Loucy (cell line): ENCODE measurements at regions not wholly inside any gene's neighbourhood (a gene's known extent, or its start where the extent isn't known, plus 50 kb on each side); places are given as distances from the start of the nearest gene placed in this dataset.

Source experiments
- EZH2phosphoT487 ChIP-seq: fragments of 200-600 bp; IDR thresholded peaks from 2 replicates; pipeline ENCODE4 v1.6.1; 2018; ENCODE audit warnings: antibody characterized with exemption, mild to moderate bottlenecking, moderate library complexity, borderline replicate concordance
- TF ChIP-seq, protein P1 (sequence below): fragments of 200-600 bp; sonication (generic); conservative IDR thresholded peaks from 2 replicates; pipeline ENCODE4 v1.5.1; 2014; ENCODE audit warnings: mild to moderate bottlenecking, antibody characterized with exemption, low read length

DNA sequence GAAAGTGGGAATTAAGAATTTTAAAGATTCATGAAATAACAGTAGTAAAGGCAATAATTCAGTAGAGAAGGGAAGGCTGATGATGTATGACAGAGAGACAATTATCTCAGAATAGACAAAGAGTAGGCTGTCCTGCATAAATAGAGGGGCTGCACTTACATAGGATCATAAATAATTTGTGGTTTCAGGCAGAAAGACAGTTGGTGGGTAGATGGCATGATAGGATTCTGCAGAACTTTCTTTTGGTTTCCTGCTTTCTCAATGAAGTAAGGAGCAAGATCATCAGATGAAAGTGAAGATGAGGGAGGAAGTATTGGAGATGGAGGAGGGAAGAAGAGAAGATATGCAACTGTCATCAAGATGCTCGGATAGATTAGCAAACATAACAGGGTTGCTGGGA lies 604.9 kb upstream of the ZFP42 start:
- TF ChIP-seq, protein P1, sequence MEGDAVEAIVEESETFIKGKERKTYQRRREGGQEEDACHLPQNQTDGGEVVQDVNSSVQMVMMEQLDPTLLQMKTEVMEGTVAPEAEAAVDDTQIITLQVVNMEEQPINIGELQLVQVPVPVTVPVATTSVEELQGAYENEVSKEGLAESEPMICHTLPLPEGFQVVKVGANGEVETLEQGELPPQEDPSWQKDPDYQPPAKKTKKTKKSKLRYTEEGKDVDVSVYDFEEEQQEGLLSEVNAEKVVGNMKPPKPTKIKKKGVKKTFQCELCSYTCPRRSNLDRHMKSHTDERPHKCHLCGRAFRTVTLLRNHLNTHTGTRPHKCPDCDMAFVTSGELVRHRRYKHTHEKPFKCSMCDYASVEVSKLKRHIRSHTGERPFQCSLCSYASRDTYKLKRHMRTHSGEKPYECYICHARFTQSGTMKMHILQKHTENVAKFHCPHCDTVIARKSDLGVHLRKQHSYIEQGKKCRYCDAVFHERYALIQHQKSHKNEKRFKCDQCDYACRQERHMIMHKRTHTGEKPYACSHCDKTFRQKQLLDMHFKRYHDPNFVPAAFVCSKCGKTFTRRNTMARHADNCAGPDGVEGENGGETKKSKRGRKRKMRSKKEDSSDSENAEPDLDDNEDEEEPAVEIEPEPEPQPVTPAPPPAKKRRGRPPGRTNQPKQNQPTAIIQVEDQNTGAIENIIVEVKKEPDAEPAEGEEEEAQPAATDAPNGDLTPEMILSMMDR: no peak
- no peak for TF ChIP-seq EZH2phosphoT487
